IMR-90 (cell line): ENCODE measurements at regions not wholly inside any gene's neighbourhood (a gene's known extent, or its start where the extent isn't known, plus 50 kb on each side); places are given as distances from the start of the nearest gene placed in this dataset.

Source experiments
- CEBPB ChIP-seq: IDR thresholded peaks from 2 replicates; pipeline ENCODE4 v1.6.1; 2012; ENCODE audit warnings: low read depth, low read length, improper control_type of control experiment
- POLR2A ChIP-seq: IDR thresholded peaks from 2 replicates; pipeline ENCODE4 v1.6.1; 2012; ENCODE audit warnings: mild to moderate bottlenecking, low read depth, low read length
- TF ChIP-seq, protein P1 (sequence below): conservative IDR thresholded peaks from 2 replicates; pipeline ENCODE4 v1.5.1; 2012; ENCODE audit warnings: mild to moderate bottlenecking, low read depth, low read length, improper control_type of control experiment

DNA sequence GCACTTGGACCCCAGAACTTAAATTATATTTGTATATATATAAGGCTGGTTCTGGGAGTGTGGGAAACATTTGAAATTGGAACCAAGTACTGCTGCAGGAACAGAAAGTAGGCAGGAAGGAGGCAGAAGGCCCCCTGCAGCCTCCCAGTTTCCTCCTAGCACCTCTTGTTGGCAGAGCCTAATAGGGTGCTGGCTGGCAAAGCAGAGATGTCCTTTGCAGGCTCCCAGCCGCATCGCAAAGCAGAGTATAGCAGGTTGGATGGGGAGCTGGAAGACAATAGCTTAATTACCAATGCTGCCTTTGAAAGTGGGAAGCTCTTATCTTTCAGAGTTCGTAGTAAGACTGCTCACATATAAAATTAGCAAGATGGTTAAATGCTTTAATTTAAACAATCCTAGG is 370.8 kb upstream of the C11orf87 start:
- TF ChIP-seq CEBPB, result no peak
- no peak for TF ChIP-seq POLR2A
- TF ChIP-seq, protein P1, sequence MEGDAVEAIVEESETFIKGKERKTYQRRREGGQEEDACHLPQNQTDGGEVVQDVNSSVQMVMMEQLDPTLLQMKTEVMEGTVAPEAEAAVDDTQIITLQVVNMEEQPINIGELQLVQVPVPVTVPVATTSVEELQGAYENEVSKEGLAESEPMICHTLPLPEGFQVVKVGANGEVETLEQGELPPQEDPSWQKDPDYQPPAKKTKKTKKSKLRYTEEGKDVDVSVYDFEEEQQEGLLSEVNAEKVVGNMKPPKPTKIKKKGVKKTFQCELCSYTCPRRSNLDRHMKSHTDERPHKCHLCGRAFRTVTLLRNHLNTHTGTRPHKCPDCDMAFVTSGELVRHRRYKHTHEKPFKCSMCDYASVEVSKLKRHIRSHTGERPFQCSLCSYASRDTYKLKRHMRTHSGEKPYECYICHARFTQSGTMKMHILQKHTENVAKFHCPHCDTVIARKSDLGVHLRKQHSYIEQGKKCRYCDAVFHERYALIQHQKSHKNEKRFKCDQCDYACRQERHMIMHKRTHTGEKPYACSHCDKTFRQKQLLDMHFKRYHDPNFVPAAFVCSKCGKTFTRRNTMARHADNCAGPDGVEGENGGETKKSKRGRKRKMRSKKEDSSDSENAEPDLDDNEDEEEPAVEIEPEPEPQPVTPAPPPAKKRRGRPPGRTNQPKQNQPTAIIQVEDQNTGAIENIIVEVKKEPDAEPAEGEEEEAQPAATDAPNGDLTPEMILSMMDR, result no peak
